ENCODE measurements at regions not wholly inside any gene's neighbourhood (a gene's known extent, or its start where the extent isn't known, plus 50 kb on each side); places are given as distances from the start of the nearest gene placed in this dataset.

DNA sequence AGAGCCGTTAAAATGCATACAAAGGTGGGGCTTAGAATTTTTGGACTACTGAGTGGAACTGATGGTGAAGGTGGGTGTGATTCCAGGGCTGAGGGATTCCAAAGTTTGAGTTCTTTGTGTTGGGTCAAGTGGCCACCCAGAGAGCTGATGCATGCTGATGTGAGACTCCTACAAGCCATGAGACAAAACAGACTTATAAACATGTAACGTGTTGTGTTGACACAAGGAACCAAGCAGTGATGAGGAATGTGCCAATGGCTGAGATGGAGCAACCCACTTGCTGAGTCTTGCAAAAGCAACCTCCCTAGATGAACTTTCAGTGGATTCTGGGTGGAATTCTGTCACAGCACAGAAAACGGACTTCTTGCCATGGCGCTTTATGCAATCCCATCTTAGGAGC is 289.0 kb downstream of the TLE3 start:
- no peaks in the 10 kb centered on the region for H3K79me2 ChIP-seq (ENCODE audit: insufficient read depth, low read depth, low read length)
- TF ChIP-seq EZH2phosphoT487 (IDR thresholded peaks at IDR 0.05; ENCODE audit: borderline replicate concordance, low read depth, low read length) = no peak
- TF ChIP-seq, protein P1, sequence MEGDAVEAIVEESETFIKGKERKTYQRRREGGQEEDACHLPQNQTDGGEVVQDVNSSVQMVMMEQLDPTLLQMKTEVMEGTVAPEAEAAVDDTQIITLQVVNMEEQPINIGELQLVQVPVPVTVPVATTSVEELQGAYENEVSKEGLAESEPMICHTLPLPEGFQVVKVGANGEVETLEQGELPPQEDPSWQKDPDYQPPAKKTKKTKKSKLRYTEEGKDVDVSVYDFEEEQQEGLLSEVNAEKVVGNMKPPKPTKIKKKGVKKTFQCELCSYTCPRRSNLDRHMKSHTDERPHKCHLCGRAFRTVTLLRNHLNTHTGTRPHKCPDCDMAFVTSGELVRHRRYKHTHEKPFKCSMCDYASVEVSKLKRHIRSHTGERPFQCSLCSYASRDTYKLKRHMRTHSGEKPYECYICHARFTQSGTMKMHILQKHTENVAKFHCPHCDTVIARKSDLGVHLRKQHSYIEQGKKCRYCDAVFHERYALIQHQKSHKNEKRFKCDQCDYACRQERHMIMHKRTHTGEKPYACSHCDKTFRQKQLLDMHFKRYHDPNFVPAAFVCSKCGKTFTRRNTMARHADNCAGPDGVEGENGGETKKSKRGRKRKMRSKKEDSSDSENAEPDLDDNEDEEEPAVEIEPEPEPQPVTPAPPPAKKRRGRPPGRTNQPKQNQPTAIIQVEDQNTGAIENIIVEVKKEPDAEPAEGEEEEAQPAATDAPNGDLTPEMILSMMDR (conservative IDR thresholded peaks at IDR 0.05; ENCODE audit: low read length) = no peak
- ChIA-PET CTCF (ENCODE audit: unreplicated experiment) (no interaction called here), POLR2A (interaction anchor here (0.7 kb wide), 1 partner anchor 284 kb away, joined by 3 read pairs; no protein-coding TSS in a partner anchor)
- no peak overlapping the region for H2AFZ ChIP-seq (ENCODE audit: low read length)
- DNase-seq (ENCODE audit: low spot score) = no peak
- H3K9me3 ChIP-seq (ENCODE audit: low read length) = no peaks in the 10 kb centered on the region
- intact Hi-C loops (cut with micrococcal nuclease; ENCODE audit: unreplicated experiment) = no loop called here
- no peak overlapping the region for H3K4me2 ChIP-seq (ENCODE audit: low read length)
- no peaks in the 10 kb centered on the region for H4K20me1 ChIP-seq (ENCODE audit: insufficient read depth, low read length)
- no peak overlapping the region for H3K27ac ChIP-seq (ENCODE audit: low read depth, low read length, poor library complexity, severe bottlenecking)
- H3K9me2 ChIP-seq (ENCODE audit: insufficient read depth, low read length) = no peaks in the 10 kb centered on the region
- no peak overlapping the region for H3K4me3 ChIP-seq (ENCODE audit: low read depth, low read length, poor library complexity, severe bottlenecking)
- peaks cover 13% of the 10 kb centered on the region for H3K4me1 ChIP-seq (ENCODE audit: insufficient read depth, low read length, poor library complexity, severe bottlenecking)
- no peaks in the 10 kb centered on the region for H3K36me3 ChIP-seq (ENCODE audit: insufficient read depth, low read length)
- BruUV-seq (replicated peaks) = no TSS peak

- Histone ChIP-seq H4K20me1 (ENCODE audit: insufficient read depth, low read length) (no peaks in the 10 kb centered on the region), H3K4me1 (ENCODE audit: insufficient read depth, low read length, poor library complexity, severe bottlenecking) (peaks cover 13% of the 10 kb centered on the region), H3K79me2 (ENCODE audit: insufficient read depth, low read depth, low read length) (no peaks in the 10 kb centered on the region), H3K4me3 (ENCODE audit: low read depth, low read length, poor library complexity, severe bottlenecking) (no peak overlapping the region), H3K9me3 (ENCODE audit: low read length) (no peaks in the 10 kb centered on the region), H3K27ac (ENCODE audit: low read depth, low read length, poor library complexity, severe bottlenecking) (no peak overlapping the region), H2AFZ (ENCODE audit: low read length) (no peak overlapping the region), H3K9me2 (ENCODE audit: insufficient read depth, low read length) (no peaks in the 10 kb centered on the region), H3K4me2 (ENCODE audit: low read length) (no peak overlapping the region), H3K36me3 (ENCODE audit: insufficient read depth, low read length) (no peaks in the 10 kb centered on the region)
- CTCF ChIA-PET (ENCODE audit: unreplicated experiment) = no interaction called here
- TF ChIP-seq, protein P1 (conservative IDR thresholded peaks at IDR 0.05; ENCODE audit: low read length) = no peak
- no peak for TF ChIP-seq EZH2phosphoT487 (IDR thresholded peaks at IDR 0.05; ENCODE audit: borderline replicate concordance, low read depth, low read length)
- POLR2A ChIA-PET = no interaction called here
- intact Hi-C loops (cut with micrococcal nuclease; ENCODE audit: unreplicated experiment) = no loop called here
- no peak for DNase-seq (ENCODE audit: low spot score)
- no TSS peak for BruUV-seq (replicated peaks)
Measured at GRCh38 chr15:69809421-69809820, 288.3 kb downstream of the TLE3 start.

DNA sequence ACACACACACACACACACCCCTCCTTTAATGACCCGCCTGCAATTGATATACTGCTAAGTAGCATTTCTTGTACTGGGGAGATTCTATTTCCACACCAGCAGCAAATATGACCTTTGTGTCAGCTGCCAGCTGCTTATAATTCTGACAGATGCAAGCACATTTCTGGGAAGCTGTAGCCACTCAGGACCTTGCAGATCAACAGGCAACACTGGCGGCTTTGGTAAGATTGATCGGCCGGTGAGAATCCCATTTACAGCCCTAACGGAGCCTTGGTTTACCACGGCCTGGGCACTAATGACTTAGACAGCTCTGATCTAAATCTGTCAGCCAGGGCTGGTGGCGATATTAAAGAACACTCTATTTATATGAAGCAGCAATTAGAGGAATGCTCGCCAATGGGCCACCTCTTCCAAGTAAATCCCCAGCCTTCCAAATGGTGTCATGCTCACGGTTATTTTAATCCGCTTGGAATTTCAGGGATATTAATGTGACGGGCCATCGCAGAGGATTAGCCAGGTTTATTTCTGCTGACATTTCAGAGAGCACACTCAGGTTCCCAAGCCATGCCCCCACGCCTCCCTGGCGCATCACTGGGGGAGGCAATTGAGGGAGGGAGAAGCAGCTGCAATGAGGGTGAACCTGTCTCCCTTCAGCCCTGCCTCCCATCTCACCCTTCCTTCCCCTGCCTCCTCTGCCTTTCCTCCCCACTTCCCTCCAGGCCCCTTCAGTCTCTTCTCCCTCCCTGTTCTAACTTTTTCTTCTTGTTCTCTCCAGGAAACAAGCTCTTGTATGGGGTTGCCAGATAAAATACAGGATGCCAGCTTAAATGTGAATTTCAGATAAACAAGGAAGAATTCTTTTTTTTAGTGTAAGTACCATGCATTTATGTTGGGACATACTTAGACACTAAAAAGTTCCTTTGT is 287.0 kb downstream of the TLE3 start:
- Histone ChIP-seq H3K27ac (ENCODE audit: low read depth, low read length, poor library complexity, severe bottlenecking) (no peak overlapping the region), H2AFZ (ENCODE audit: low read length) (no peak overlapping the region), H3K4me2 (ENCODE audit: low read length) (no peak overlapping the region), H3K4me3 (ENCODE audit: low read depth, low read length, poor library complexity, severe bottlenecking) (no peak overlapping the region), H3K9me3 (ENCODE audit: low read length) (no peaks in the 10 kb centered on the region), H4K20me1 (ENCODE audit: insufficient read depth, low read length) (no peaks in the 10 kb centered on the region), H3K4me1 (ENCODE audit: insufficient read depth, low read length, poor library complexity, severe bottlenecking) (peaks cover 13% of the 10 kb centered on the region), H3K79me2 (ENCODE audit: insufficient read depth, low read depth, low read length) (no peaks in the 10 kb centered on the region), H3K9me2 (ENCODE audit: insufficient read depth, low read length) (no peaks in the 10 kb centered on the region), H3K36me3 (ENCODE audit: insufficient read depth, low read length) (no peaks in the 10 kb centered on the region)
- ChIA-PET CTCF (ENCODE audit: unreplicated experiment) (no interaction called here), POLR2A (interaction anchor here (0.6 to 1.0 kb wide), 3 partner anchors 24 to 139 kb away, joined by 3 to 4 read pairs (median 3); no protein-coding TSS in a partner anchor)
- BruUV-seq (replicated peaks) = no TSS peak
- TF ChIP-seq, protein P1 (conservative IDR thresholded peaks at IDR 0.05; ENCODE audit: low read length) = no peak
- TF ChIP-seq EZH2phosphoT487 (IDR thresholded peaks at IDR 0.05; ENCODE audit: borderline replicate concordance, low read depth, low read length) = no peak
- intact Hi-C loops (cut with micrococcal nuclease; ENCODE audit: unreplicated experiment) = no loop called here
- DNase-seq (ENCODE audit: low spot score) = no peak
